NCI-H1694 (cell line): ENCODE measurements at regions not wholly inside any gene's neighbourhood (a gene's known extent, or its start where the extent isn't known, plus 50 kb on each side); places are given as distances from the start of the nearest gene placed in this dataset.

ENCODE experiments used
- DNase-seq: peaks from one replicate; lab custom pipeline; 2025; lab: John Stamatoyannopoulos, UW

- DNase-seq = no peak
These were observed 1053.0 kb downstream of the TUSC7 start for GRCh38 chr3:117762621-117763037.

- DNase-seq = no peak
These were observed 1054.0 kb downstream of the TUSC7 start for GRCh38 chr3:117763561-117763960.

- DNase-seq = no peak
These were observed 1059.0 kb downstream of the TUSC7 start for GRCh38 chr3:117768581-117768980.

- no peak for DNase-seq
These were observed 1064.6 kb downstream of the TUSC7 start for GRCh38 chr3:117774130-117774529.

- no peak for DNase-seq
These were observed 1076.8 kb downstream of the TUSC7 start for GRCh38 chr3:117786349-117786748.

- DNase-seq = no peak
These were observed 1078.5 kb downstream of the TUSC7 start for GRCh38 chr3:117788061-117788460.

- no peak for DNase-seq
These were observed 1078.9 kb downstream of the TUSC7 start for GRCh38 chr3:117788506-117788905.

GRCh38 chr3:117790235-117790987 lies 1080.8 kb downstream of the TUSC7 start:
- DNase-seq = no peak

GRCh38 chr3:117793622-117794265 lies 1084.2 kb downstream of the TUSC7 start:
- no peak for DNase-seq

GRCh38 chr3:117798221-117798620 lies 1088.6 kb downstream of the TUSC7 start:
- no peak for DNase-seq

GRCh38 chr3:117798687-117799386 lies 1089.3 kb downstream of the TUSC7 start:
- no peak for DNase-seq

GRCh38 chr3:117799387-117799735 lies 1089.8 kb downstream of the TUSC7 start:
- DNase-seq = no peak

GRCh38 chr3:117801912-117802239 lies 1092.3 kb downstream of the TUSC7 start:
- no peak for DNase-seq

GRCh38 chr3:117809186-117810081 lies 1099.9 kb downstream of the TUSC7 start:
- no peak for DNase-seq

- no peak for DNase-seq
These were observed 1102.2 kb downstream of the TUSC7 start for GRCh38 chr3:117811786-117812185.

GRCh38 chr3:117814975-117815374 lies 1105.4 kb downstream of the TUSC7 start:
- no peak for DNase-seq

GRCh38 chr3:117817103-117817502 lies 1107.5 kb downstream of the TUSC7 start:
- DNase-seq = no peak

GRCh38 chr3:117818592-117818991 lies 1109.0 kb downstream of the TUSC7 start:
- DNase-seq = no peak

GRCh38 chr3:117820658-117821299 lies 1111.2 kb downstream of the TUSC7 start:
- DNase-seq = no peak

- no peak for DNase-seq
These were observed 1112.8 kb downstream of the TUSC7 start for GRCh38 chr3:117822416-117822815.

GRCh38 chr3:117836296-117836695 lies 1126.7 kb downstream of the TUSC7 start:
- DNase-seq = no peak

- DNase-seq = no peak
These were observed 1127.8 kb downstream of the TUSC7 start for GRCh38 chr3:117837391-117837790.
